ENCODE measurements at regions not wholly inside any gene's neighbourhood (a gene's known extent, or its start where the extent isn't known, plus 50 kb on each side); places are given as distances from the start of the nearest gene placed in this dataset.

GRCh38 chr2:155363349-155363888, 664.9 kb downstream of the KCNJ3 start:
- H3K27ac Mint-ChIP-seq: no peak overlapping the region
- peaks cover 6% of the 10 kb centered on the region for H3K9me3 Mint-ChIP-seq
- no peaks in the 10 kb centered on the region for H3K36me3 Mint-ChIP-seq (ENCODE audit: low read depth)
- POLR2A ChIA-PET: no interaction called here
- no peaks in the 10 kb centered on the region for H3K27me3 Mint-ChIP-seq
- no peak overlapping the region for H3K4me3 Mint-ChIP-seq
- H3K4me1 Mint-ChIP-seq (ENCODE audit: low read depth): no peaks in the 10 kb centered on the region
- intact Hi-C loops (cut with micrococcal nuclease): no loop called here
- TF ChIP-seq CTCF (IDR thresholded peaks at IDR 0.05): no peak
- DNase-seq (no peak), ATAC-seq (no peak)
- CTCF ChIA-PET: no interaction called here

DNA sequence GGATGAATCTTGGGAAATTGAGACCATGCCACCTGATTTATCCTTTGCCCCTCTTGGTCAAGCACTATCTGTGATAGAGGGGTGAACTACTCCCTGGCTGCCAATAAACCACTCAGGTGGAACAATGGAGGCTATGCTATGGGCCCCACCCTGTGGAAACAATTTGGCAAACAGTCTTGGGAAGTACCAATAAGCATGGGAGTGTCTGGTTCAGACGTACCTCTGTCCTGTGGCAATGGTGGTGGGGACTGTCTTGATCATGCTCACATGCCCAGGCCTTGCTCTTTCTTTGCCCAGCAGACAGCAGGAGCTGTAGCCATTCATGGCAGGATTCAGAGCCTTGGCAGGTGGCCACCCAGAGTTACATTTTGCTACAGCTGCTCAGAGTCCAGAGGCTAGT, 658.7 kb downstream of the KCNJ3 start:
- H3K27me3 Mint-ChIP-seq: no peaks in the 10 kb centered on the region
- H3K9me3 Mint-ChIP-seq: peaks cover 8% of the 10 kb centered on the region
- no peak for TF ChIP-seq CTCF (IDR thresholded peaks at IDR 0.05)
- H3K27ac Mint-ChIP-seq: no peak overlapping the region
- no peaks in the 10 kb centered on the region for H3K36me3 Mint-ChIP-seq (ENCODE audit: low read depth)
- no peak for ATAC-seq
- intact Hi-C loops (cut with micrococcal nuclease): no loop called here
- no peak overlapping the region for H3K4me3 Mint-ChIP-seq
- ChIA-PET POLR2A (no interaction called here), CTCF (no interaction called here)
- H3K4me1 Mint-ChIP-seq (ENCODE audit: low read depth): no peaks in the 10 kb centered on the region
- no peak for DNase-seq

DNA sequence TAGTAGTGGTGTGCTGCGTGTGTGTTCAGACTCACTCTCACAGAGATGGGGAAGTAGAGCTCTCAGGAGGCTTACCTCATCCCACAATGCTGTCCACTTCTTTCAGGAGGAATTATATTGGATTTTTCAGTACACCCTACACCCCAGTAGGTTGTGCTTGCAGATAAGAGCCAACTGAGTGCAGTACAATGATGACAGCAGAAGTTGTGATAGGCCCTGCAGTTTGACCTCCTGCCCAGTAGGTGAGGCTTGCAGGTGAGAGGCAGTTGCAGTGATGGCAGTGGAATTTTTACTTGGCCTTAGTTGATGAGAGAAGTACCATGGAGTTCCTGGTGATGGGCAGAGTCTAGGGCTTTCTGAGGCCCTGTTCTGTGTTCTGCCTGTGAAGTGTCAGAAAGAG, 657.8 kb downstream of the KCNJ3 start:
- CTCF ChIA-PET: no interaction called here
- TF ChIP-seq CTCF (IDR thresholded peaks at IDR 0.05): no peak

GRCh38 chr2:155350783-155351580, 652.5 kb downstream of the KCNJ3 start:
- ChIA-PET POLR2A (no interaction called here), CTCF (no interaction called here)
- no peak for TF ChIP-seq CTCF (IDR thresholded peaks at IDR 0.05)
- no peak overlapping the region for H3K27ac Mint-ChIP-seq
- H3K4me3 Mint-ChIP-seq: no peak overlapping the region
- peaks cover under 1% of the 10 kb centered on the region for H3K9me3 Mint-ChIP-seq
- no peaks in the 10 kb centered on the region for H3K4me1 Mint-ChIP-seq (ENCODE audit: low read depth)
- DNase-seq (no peak), ATAC-seq (no peak)
- H3K36me3 Mint-ChIP-seq (ENCODE audit: low read depth): no peaks in the 10 kb centered on the region
- intact Hi-C loops (cut with micrococcal nuclease): no loop called here
- no peaks in the 10 kb centered on the region for H3K27me3 Mint-ChIP-seq

More for the DNA sequence above, 657.8 kb downstream of the KCNJ3 start:
- intact Hi-C loops (cut with micrococcal nuclease): no loop called here
- POLR2A ChIA-PET: no interaction called here
- Mint-ChIP-seq H3K27me3 (no peaks in the 10 kb centered on the region), H3K4me3 (no peak overlapping the region), H3K36me3 (ENCODE audit: low read depth) (no peaks in the 10 kb centered on the region), H3K4me1 (ENCODE audit: low read depth) (no peaks in the 10 kb centered on the region), H3K9me3 (peaks cover 8% of the 10 kb centered on the region), H3K27ac (no peak overlapping the region)
- DNase-seq (no peak), ATAC-seq (no peak)

DNA sequence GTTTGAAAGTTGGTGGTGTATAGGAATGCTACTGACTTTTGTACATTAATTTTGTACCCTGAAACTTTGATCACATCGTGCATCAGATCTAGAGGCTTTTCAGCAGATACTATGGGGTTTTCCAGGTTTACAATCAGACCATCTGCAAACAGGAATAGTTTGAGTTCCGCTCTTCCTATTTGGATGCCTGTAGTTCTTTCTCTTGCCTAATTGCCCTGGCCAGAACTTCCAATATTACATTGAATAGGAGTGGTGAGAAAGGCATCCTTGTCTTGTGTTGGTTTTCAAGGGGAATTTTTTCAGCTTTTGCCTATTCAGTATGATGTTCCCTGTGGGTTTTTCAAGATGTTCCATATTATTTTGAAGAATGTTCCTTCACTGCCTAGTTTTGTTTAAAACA, 633.5 kb downstream of the KCNJ3 start:
- no peak for ATAC-seq
- TF ChIP-seq CTCF (IDR thresholded peaks at IDR 0.05): no peak
- no peaks in the 10 kb centered on the region for H3K27me3 Mint-ChIP-seq
- H3K36me3 Mint-ChIP-seq (ENCODE audit: low read depth): no peaks in the 10 kb centered on the region
- no peaks in the 10 kb centered on the region for H3K4me1 Mint-ChIP-seq (ENCODE audit: low read depth)
- H3K4me3 Mint-ChIP-seq: no peak overlapping the region
- POLR2A ChIA-PET: no interaction called here
- DNase-seq: no peak
- CTCF ChIA-PET: no interaction called here
- H3K27ac Mint-ChIP-seq: no peak overlapping the region
- intact Hi-C loops (cut with micrococcal nuclease): no loop called here
- H3K9me3 Mint-ChIP-seq: no peaks in the 10 kb centered on the region
